Lower leg skin (tissue), 3 donors: ENCODE measurements at regions not wholly inside any gene's neighbourhood (a gene's known extent, or its start where the extent isn't known, plus 50 kb on each side); places are given as distances from the start of the nearest gene placed in this dataset.

Source experiments
- CTCF ChIP-seq, 3 donors: fragments of 450-650 bp; IDR thresholded peaks; one replicate each; pipeline ENCODE4 v1.5.1; 2016; ENCODE audit warnings: antibody characterized with exemption in 3 of 3, mild to moderate bottlenecking in 3 of 3, moderate library complexity in 2 of 3
- POLR2A ChIP-seq, 2 donors: fragments of 450-650 bp; IDR thresholded peaks; one replicate each; pipeline ENCODE4 v1.6.1; 2016 to 2017; ENCODE audit warnings: antibody characterized with exemption in 2 of 2, mild to moderate bottlenecking in 1 of 2, moderate library complexity in 1 of 2

GRCh38 chr3:159418571-159419526 lies 569.8 kb upstream of the IL12A start:
- no peak for TF ChIP-seq CTCF (IDR thresholded peaks at IDR 0.05)
- TF ChIP-seq POLR2A (IDR thresholded peaks at IDR 0.05) = no peak
